PC-9 (cell line): ENCODE measurements at regions not wholly inside any gene's neighbourhood (a gene's known extent, or its start where the extent isn't known, plus 50 kb on each side); places are given as distances from the start of the nearest gene placed in this dataset.
"Not testable (repeated sequence)": the region's sequence is repeated elsewhere in the genome, so short reads cannot be mapped to it uniquely, and the experiment has no call there.

ENCODE experiments used
- BruUV-seq: library from RNA; stranded (reverse); fragments of 400-500 nt; replicated peaks from 2 replicates; lab custom pipeline; 2021; lab: Mats Ljungman, UMichigan
- CTCF ChIA-PET: fragments of 300-600 bp; sonication (Branson Sonifier 250); formaldehyde crosslinking; loops from one replicate; lab custom pipeline; 2022; ENCODE audit warnings: antibody characterized with exemption; lab: Charles Lee
- POLR2A ChIA-PET: fragments of 300-600 bp; sonication (Branson Sonifier 250); formaldehyde crosslinking; loops from one replicate; lab custom pipeline; 2022; ENCODE audit warnings: antibody characterized with exemption; ENCODE audit not compliant: unreplicated experiment; lab: Charles Lee
- DNase-seq, 2 experiments: peaks; one replicate each; pipeline versions ENCODE4 v3.0.0 to v3.0.0-alpha.2; 2015 to 2022; ENCODE audit warnings: mixed read lengths in 1 of 2
- H2AFZ ChIP-seq: fragments of 200-600 bp; sonication (generic); 2 replicates; pipeline ENCODE4 v1.8.1; 2017; ENCODE audit warnings: antibody characterized with exemption
- H3F3A ChIP-seq: fragments of 200-600 bp; sonication (generic); 2 replicates; pipeline ENCODE4 v1.8.1; 2017; ENCODE audit warnings: antibody characterized with exemption, mild to moderate bottlenecking, low read depth; ENCODE audit not compliant: insufficient read depth
- H3K27ac ChIP-seq: fragments of 200-600 bp; sonication (generic); 2 replicates; pipeline ENCODE4 v1.6.1; 2016; ENCODE audit warnings: mixed run types
- H3K27me3 ChIP-seq: fragments of 200-600 bp; sonication (generic); 2 replicates; pipeline ENCODE4 v1.6.1; 2016; ENCODE audit warnings: low read depth, mixed run types; ENCODE audit not compliant: insufficient read depth
- H3K36me3 ChIP-seq: fragments of 200-600 bp; sonication (generic); 2 replicates; pipeline ENCODE4 v1.6.1; 2016; ENCODE audit warnings: low read depth, mixed run types
- H3K4me1 ChIP-seq: fragments of 200-600 bp; sonication (generic); replicated peaks from 2 replicates; pipeline ENCODE4 v1.6.1; 2016; ENCODE audit warnings: mixed run types; ENCODE audit not compliant: insufficient read depth
- H3K4me2 ChIP-seq: fragments of 200-600 bp; sonication (generic); 2 replicates; pipeline ENCODE4 v1.6.1; 2017; ENCODE audit warnings: mixed run types
- H3K4me3 ChIP-seq: fragments of 200-600 bp; sonication (generic); 2 replicates; pipeline ENCODE4 v1.6.1; 2016; ENCODE audit warnings: mixed run types
- H3K79me2 ChIP-seq: fragments of 200-600 bp; sonication (generic); 2 replicates; pipeline ENCODE4 v1.6.1; 2017; ENCODE audit warnings: low read depth, mixed run types
- H3K9me2 ChIP-seq: fragments of 200-600 bp; sonication (generic); 2 replicates; pipeline ENCODE4 v1.8.1; 2017; ENCODE audit warnings: mild to moderate bottlenecking; ENCODE audit not compliant: insufficient read depth
- H3K9me3 ChIP-seq: fragments of 200-600 bp; sonication (generic); 2 replicates; pipeline ENCODE4 v1.8.1; 2016; ENCODE audit warnings: low read depth; ENCODE audit not compliant: insufficient read depth
- H4K20me1 ChIP-seq: fragments of 200-600 bp; sonication (generic); 2 replicates; pipeline ENCODE4 v1.8.1; 2017; ENCODE audit not compliant: insufficient read depth
- CTCF ChIP-seq: fragments of 200-600 bp; sonication (generic); conservative IDR thresholded peaks from 2 replicates; pipeline ENCODE4 v1.6.1; 2017; ENCODE audit warnings: mixed run types, antibody characterized with exemption, mild to moderate bottlenecking, moderate library complexity
- EZH2 ChIP-seq: fragments of 200-600 bp; sonication (generic); IDR thresholded peaks from 2 replicates; pipeline ENCODE4 v1.8.0; 2017; ENCODE audit warnings: antibody characterized with exemption, low read depth
- intact Hi-C: fragments of 100-400 bp; cut with micrococcal nuclease; formaldehyde crosslinking; loops from one replicate; pipeline ENCODE4 v1.10.0; 2022; ENCODE audit not compliant: unreplicated experiment

GRCh38 chr13:80524447-80525215, 183.7 kb upstream of the SPRY2 start:
- no peak overlapping the region for H3K27ac ChIP-seq
- no peaks in the 10 kb centered on the region for H3F3A ChIP-seq
- ChIA-PET CTCF (no interaction called here), POLR2A (no interaction called here)
- H3K79me2 ChIP-seq, result no peaks in the 10 kb centered on the region
- H3K4me1 ChIP-seq, result no peaks in the 10 kb centered on the region
- H3K36me3 ChIP-seq, result no peaks in the 10 kb centered on the region
- no peak overlapping the region for H2AFZ ChIP-seq
- no peak overlapping the region for H3K4me2 ChIP-seq
- TF ChIP-seq CTCF, result no peak
- no peak overlapping the region for H3K4me3 ChIP-seq
- H4K20me1 ChIP-seq, result no peaks in the 10 kb centered on the region
- intact Hi-C loops, result no loop called here
- BruUV-seq, result no TSS peak
- no peak for DNase-seq
- no peaks in the 10 kb centered on the region for H3K27me3 ChIP-seq
- no peaks in the 10 kb centered on the region for H3K9me2 ChIP-seq
- H3K9me3 ChIP-seq, result no peaks in the 10 kb centered on the region

- Histone ChIP-seq H3K4me1 (no peaks in the 10 kb centered on the region), H3K9me3 (no peaks in the 10 kb centered on the region), H3K79me2 (no peaks in the 10 kb centered on the region), H4K20me1 (no peaks in the 10 kb centered on the region), H3F3A (no peaks in the 10 kb centered on the region), H3K4me3 (no peak overlapping the region), H3K27ac (no peak overlapping the region), H3K4me2 (no peak overlapping the region), H3K9me2 (no peaks in the 10 kb centered on the region), H2AFZ (no peak overlapping the region), H3K36me3 (no peaks in the 10 kb centered on the region), H3K27me3 (no peaks in the 10 kb centered on the region)
- intact Hi-C loops, result no loop called here
- TF ChIP-seq CTCF (no peak), EZH2 (no peak)
- ChIA-PET CTCF (no interaction called here), POLR2A (no interaction called here)
- DNase-seq, result no peak
- no TSS peak for BruUV-seq
Observed at GRCh38 chr13:80523134-80523533, 182.2 kb upstream of the SPRY2 start.

- H3K4me1 ChIP-seq, DNase-seq, H3F3A ChIP-seq, CTCF ChIA-PET, H4K20me1 ChIP-seq, H3K79me2 ChIP-seq, intact Hi-C loops, H3K4me2 ChIP-seq, H2AFZ ChIP-seq, H3K4me3 ChIP-seq, H3K9me2 ChIP-seq, H3K9me3 ChIP-seq, POLR2A ChIA-PET, H3K36me3 ChIP-seq, BruUV-seq, H3K27me3 ChIP-seq, H3K27ac ChIP-seq: not testable (repeated sequence)
Observed at GRCh38 chr13:80522463-80522862, 181.5 kb upstream of the SPRY2 start.

- Histone ChIP-seq H3K27me3 (no peaks in the 10 kb centered on the region), H3K4me2 (no peak overlapping the region), H3K9me2 (no peaks in the 10 kb centered on the region; the same call in 1 of the 2 replicates), H3F3A (no peaks in the 10 kb centered on the region), H3K9me3 (no peaks in the 10 kb centered on the region), H3K79me2 (no peaks in the 10 kb centered on the region), H4K20me1 (no peaks in the 10 kb centered on the region), H2AFZ (no peak overlapping the region), H3K27ac (no peak overlapping the region), H3K4me1 (no peaks in the 10 kb centered on the region), H3K4me3 (no peak overlapping the region), H3K36me3 (no peaks in the 10 kb centered on the region)
- CTCF ChIA-PET, result no interaction called here
- BruUV-seq, result no TSS peak
- POLR2A ChIA-PET, result no interaction called here
- intact Hi-C loops, result no loop called here
- TF ChIP-seq CTCF (no peak), EZH2 (no peak)
- DNase-seq, result no peak
Observed at GRCh38 chr13:80516818-80517348, 176.0 kb upstream of the SPRY2 start.
